GM20000 (cell line): ENCODE measurements at regions not wholly inside any gene's neighbourhood (a gene's known extent, or its start where the extent isn't known, plus 50 kb on each side); places are given as distances from the start of the nearest gene placed in this dataset.

Experiments used
- DNase-seq: peaks from one replicate; pipeline ENCODE4 v3.0.0; 2012; ENCODE audit warnings: low spot score
- TF ChIP-seq, protein P1 (sequence below): IDR thresholded peaks from 2 replicates; pipeline ENCODE4 v1.5.1; 2012; ENCODE audit warnings: mild to moderate bottlenecking, control low read depth; ENCODE audit errors: extremely low read depth, missing control alignments

DNA sequence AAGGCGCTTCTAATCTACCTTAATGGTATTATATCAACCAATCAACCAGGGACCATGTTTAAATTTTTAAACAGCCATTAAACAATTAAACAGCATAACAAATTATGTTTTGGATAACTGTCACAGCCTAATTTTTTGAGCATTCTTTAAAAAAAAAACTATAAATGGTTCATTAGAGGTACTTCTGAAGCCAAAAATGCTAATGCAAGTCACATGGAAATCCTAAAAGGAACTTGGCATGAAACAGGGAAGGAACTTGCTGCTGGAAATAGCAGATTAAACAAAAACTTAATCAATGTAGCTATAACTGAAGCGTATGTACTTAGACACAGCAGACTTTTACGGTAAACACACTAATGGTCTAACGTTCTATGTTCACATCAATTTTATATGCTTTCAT lies 190.2 kb upstream of the BTG1 start:
- DNase-seq = no peak
- TF ChIP-seq, protein P1, sequence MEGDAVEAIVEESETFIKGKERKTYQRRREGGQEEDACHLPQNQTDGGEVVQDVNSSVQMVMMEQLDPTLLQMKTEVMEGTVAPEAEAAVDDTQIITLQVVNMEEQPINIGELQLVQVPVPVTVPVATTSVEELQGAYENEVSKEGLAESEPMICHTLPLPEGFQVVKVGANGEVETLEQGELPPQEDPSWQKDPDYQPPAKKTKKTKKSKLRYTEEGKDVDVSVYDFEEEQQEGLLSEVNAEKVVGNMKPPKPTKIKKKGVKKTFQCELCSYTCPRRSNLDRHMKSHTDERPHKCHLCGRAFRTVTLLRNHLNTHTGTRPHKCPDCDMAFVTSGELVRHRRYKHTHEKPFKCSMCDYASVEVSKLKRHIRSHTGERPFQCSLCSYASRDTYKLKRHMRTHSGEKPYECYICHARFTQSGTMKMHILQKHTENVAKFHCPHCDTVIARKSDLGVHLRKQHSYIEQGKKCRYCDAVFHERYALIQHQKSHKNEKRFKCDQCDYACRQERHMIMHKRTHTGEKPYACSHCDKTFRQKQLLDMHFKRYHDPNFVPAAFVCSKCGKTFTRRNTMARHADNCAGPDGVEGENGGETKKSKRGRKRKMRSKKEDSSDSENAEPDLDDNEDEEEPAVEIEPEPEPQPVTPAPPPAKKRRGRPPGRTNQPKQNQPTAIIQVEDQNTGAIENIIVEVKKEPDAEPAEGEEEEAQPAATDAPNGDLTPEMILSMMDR = no peak

DNA sequence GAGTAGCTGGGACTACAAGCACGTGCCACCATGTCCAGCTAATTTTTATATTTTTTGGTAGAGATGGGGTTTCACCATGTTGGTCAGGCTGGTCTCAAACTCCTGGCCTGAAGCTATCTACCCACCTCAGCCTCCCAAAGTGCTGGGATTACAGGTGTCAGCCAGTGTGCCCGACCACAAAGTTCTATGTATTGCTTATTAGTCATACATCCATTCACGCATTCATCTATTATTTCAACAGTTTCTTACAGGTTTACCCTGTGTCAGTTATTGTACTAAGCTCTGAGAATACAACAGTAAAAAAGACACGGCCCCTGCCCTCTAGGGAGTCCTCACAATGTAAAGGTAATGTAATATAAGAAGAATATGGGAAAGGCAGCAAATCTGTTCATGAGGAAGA lies 188.9 kb upstream of the BTG1 start:
- TF ChIP-seq, protein P1 = no peak
- no peak for DNase-seq

DNA sequence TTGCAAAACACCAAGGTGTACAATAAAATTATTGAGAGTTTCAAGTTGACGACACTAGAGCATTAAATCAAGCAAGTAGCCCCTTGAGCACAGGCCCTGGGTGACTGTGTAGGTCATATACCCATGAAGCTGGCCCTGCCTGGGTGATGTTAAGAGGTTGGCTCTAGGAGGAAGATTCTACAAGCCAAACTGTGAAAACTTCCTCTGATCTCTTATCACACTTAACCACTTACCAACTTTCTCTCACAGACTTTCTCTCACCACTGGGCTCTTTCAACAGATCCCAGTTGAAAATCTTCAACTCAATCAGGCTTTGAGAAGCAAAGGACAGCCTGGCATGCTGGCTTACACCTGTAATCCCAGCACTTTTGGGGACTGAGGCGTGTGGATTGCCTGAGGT lies 186.9 kb upstream of the BTG1 start:
- TF ChIP-seq, protein P1 = no peak
- DNase-seq = no peak

DNA sequence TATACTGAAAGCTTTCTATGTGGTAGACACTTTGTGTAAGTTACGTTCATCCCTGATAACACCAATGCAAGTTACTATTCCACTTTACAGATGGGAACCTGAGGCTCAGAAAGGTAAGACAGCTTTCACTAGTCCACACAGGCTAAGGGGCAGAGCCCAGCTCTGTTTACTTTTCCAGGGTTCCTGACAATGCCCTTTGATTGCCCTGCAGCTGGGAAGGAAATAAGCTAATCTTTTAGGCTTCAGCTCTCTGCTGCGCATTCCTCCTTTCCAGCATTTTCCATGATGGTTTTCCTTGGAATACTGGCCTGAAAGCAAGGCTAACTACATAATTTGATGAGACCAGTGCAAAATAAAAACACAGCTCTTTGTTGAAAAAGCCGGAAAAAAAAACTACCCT lies 185.7 kb upstream of the BTG1 start:
- no peak for DNase-seq
- TF ChIP-seq, protein P1 = no peak

DNA sequence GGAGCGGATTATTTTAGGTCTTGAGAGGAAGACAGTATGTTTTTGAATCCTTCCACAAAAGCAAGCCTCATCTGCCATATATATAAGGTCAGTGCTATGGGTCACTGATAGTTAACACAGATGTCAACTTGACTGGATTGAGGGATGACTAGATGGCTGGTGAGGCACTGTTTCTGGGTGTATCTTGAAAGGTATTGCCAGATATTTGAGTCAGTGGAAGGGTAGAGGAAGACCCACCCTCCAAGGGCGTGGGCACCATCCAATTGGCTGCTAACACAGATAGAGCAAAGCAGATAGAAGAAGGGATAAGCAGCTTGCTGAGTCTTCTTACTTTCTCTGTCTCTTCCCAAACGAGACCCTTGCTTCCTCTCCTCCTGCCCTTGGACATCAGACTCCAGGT lies 185.0 kb upstream of the BTG1 start:
- TF ChIP-seq, protein P1 = no peak
- no peak for DNase-seq

DNA sequence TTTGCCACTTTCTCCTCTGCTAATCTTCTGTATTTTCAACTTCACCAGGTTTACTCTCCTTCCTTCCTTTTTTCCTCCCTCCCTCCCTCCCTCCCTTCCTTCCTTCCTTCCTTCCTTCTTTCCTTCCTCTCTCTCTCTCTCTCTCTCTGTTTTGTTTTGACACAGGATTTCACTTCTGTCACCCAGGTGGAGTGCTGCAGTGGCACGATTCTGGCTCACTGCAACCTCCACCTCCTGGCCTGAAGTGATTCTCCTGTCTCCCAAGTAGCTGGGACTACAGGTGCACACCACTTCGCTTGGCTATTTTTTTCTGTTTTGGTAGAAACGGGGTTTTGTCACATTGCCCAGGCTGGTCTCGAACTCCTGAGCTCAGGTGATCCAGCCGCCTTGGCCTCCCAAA lies 181.2 kb upstream of the BTG1 start:
- TF ChIP-seq, protein P1 = no peak
- no peak for DNase-seq

DNA sequence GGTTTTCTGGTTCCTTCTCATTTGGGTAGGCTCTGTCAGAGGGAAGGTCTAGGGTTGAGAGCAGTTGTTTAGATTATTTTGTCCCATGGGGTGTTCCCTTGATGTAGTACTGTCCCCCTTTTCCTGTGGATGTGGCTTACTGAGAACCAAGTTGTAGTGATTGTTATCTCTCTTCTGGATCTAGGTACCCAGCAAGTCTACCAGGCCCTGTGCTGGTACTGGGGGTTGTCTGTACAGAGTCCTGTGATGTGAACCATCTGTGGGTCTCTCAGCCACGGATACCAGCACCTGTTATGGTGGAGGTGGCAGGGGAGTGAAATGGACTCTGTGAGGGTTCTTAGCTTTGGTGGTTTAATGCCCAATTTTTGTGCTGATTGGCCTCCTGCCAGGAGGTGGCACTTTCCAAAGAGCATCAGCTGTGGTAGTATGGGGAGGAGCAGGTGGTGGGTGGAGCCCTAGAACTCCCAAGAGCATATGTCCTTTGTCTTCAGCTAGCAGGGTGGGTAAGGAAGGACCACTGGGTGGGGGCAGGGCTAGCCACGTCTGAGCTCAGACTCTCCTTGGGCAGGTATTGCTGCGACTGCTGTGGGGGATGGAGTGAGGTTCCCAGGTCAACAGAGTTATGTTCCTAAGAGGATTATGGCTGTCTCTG lies 179.3 kb upstream of the BTG1 start:
- no peak for DNase-seq
- TF ChIP-seq, protein P1 = no peak
